Immature natural killer cell (primary cell): ENCODE measurements at regions not wholly inside any gene's neighbourhood (a gene's known extent, or its start where the extent isn't known, plus 50 kb on each side); places are given as distances from the start of the nearest gene placed in this dataset.

Experiments
- DNase-seq, 3 donors: peaks; one replicate each; pipeline ENCODE4 v3.0.0; 2022; ENCODE audit warnings: mixed read lengths in 1 of 3
- H3K27ac Mint-ChIP-seq, 6 donors: one replicate each; pipeline ENCODE4 v1.8.0; 2020; ENCODE audit warnings: mixed read lengths in 6 of 6, mild to moderate bottlenecking in 5 of 6, inconsistent platforms in 4 of 6, moderate library complexity in 3 of 6
- H3K27me3 Mint-ChIP-seq, 3 donors: one replicate each; pipeline ENCODE4 v1.8.0; 2020 to 2021; ENCODE audit warnings: low read depth in 3 of 3, mild to moderate bottlenecking in 3 of 3, mixed read lengths in 3 of 3, moderate library complexity in 3 of 3, inconsistent platforms in 1 of 3
- H3K36me3 Mint-ChIP-seq, 3 donors: one replicate each; pipeline ENCODE4 v1.8.0; 2020; ENCODE audit warnings: mixed read lengths in 3 of 3, inconsistent platforms in 2 of 3, mild to moderate bottlenecking in 2 of 3
- H3K4me1 Mint-ChIP-seq, 2 donors: one replicate each; pipeline ENCODE4 v1.8.0; 2020; ENCODE audit warnings: inconsistent platforms in 2 of 2, mild to moderate bottlenecking in 2 of 2, mixed read lengths in 2 of 2, moderate library complexity in 1 of 2
- H3K4me3 Mint-ChIP-seq, 5 donors: one replicate each; pipeline ENCODE4 v1.8.0; 2020; ENCODE audit warnings: mild to moderate bottlenecking in 5 of 5, mixed read lengths in 5 of 5, inconsistent platforms in 3 of 5, moderate library complexity in 3 of 5
- H3K9me3 Mint-ChIP-seq, 6 donors: one replicate each; pipeline ENCODE4 v1.8.0; 2020; ENCODE audit warnings: mild to moderate bottlenecking in 6 of 6, mixed read lengths in 6 of 6, inconsistent platforms in 4 of 6, moderate library complexity in 3 of 6

DNA sequence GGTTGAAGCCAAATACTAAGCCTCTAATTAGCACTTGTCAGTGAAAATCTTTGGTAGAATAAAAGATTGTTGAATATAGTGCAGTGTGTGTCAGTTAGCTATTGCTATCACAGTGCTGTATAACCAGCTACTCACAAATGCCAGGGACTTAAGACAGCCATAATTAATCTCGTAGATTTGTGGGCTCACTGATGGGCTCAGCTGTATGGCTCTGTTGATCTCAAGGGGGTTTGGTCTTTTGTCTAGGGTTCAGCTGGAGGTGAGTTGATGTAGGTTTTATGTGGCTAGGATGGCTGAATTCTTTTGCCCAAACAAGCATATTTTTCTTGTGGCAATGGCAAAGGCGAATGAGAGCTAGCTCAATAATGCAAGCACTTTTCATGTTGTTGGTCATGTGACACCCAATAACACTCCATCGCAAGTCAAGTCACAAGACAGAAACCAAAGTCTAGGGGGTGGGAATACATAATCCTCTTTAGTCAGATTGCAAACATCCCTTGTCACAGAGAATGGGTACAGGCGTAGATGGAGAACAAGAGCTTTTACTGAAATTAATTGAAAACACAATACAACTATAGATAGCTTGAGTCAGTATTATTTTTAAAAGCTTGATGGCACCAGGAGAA is 121.7 kb upstream of the EDNRB start:
- H3K9me3 Mint-ChIP-seq, result peaks cover 0 to 4% (median 0%) of the 10 kb centered on the region in 6 donors
- no peak for DNase-seq
- H3K4me3 Mint-ChIP-seq, result no peak overlapping the region
- peaks cover 3 to 11% (median 5%) of the 10 kb centered on the region in 3 donors for H3K27me3 Mint-ChIP-seq
- H3K36me3 Mint-ChIP-seq, result no peaks in the 10 kb centered on the region
- peaks cover 0 to 8% of the 10 kb centered on the region in 2 donors for H3K4me1 Mint-ChIP-seq
- no peak overlapping the region for H3K27ac Mint-ChIP-seq

DNA sequence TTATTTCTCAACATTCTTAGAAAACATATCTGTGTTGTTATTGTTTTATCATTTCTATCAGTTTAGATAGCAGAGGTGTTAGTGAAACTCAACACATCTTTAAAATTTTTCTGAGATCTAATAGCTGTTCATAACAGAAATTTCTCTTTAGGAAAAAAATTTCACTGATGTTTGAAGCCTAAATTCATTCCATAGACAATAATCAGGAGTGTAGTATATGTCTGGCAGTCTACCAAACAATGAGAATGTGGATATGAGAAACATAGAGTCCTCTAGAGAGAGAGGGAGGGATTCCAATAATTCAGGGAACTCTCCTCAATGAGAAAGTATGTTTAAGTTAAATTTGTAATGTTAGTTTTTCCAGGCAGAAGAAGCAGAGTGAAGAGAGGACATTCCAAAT is 118.2 kb upstream of the EDNRB start:
- Mint-ChIP-seq H3K9me3 (peaks cover 0 to 8% (median 0%) of the 10 kb centered on the region in 6 donors), H3K27me3 (peaks cover 3 to 6% (median 3%) of the 10 kb centered on the region in 3 donors), H3K36me3 (no peaks in the 10 kb centered on the region), H3K27ac (no peak overlapping the region), H3K4me3 (no peak overlapping the region), H3K4me1 (peaks cover 0 to 18% of the 10 kb centered on the region in 2 donors)
- DNase-seq, result no peak

DNA sequence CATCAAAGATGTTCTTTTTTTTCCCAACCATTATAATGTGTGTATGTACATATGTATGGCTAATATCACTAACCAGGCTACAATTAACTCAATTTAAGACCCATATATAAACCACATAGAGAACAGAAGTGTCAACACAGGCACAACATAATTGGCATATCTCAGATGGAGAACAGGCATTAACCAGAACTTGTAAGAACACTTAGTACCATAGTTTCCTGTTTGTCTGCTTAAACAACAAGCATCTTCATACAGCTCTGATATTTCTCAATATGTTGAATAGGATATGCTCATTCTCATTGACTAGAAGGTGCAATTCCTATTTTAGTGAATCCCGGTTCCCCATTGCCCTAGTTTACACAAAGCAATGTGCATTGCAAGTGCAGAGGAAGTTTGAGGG is 116.9 kb upstream of the EDNRB start:
- no peak for DNase-seq
- H3K27me3 Mint-ChIP-seq, result peaks cover 3 to 4% (median 3%) of the 10 kb centered on the region in 3 donors
- H3K27ac Mint-ChIP-seq, result peak overlapping the region in 2 of 6 donors; percentile 14 to 57
- peak overlapping the region in 1 of 5 donors; percentile 48 for H3K4me3 Mint-ChIP-seq
- peaks cover 0 to 7% (median 0%) of the 10 kb centered on the region in 6 donors for H3K9me3 Mint-ChIP-seq
- no peaks in the 10 kb centered on the region for H3K36me3 Mint-ChIP-seq
- peaks cover 0 to 18% of the 10 kb centered on the region in 2 donors for H3K4me1 Mint-ChIP-seq

DNA sequence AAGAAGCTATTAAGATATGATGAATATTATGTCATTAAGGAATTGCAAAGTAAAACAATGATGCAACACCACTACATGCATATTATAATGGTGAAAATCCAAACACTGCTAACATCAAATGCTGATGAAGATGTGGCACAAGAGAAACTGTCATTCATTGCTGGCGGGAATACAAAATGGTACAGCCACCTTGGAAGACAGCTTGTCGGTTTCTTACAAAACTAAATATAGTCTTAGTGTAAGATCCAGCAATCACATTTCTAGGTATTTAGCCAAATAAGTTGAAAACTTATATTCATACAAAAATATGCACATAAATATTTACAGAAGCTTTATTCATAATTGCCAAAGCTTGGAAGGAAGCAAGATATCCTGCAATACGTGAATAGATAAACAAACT is 114.9 kb upstream of the EDNRB start:
- Mint-ChIP-seq H3K36me3 (peaks cover 0 to 8% (median 0%) of the 10 kb centered on the region in 3 donors), H3K27me3 (peaks cover 3 to 6% (median 5%) of the 10 kb centered on the region in 3 donors), H3K27ac (no peak overlapping the region), H3K4me1 (peaks cover 0 to 18% of the 10 kb centered on the region in 2 donors), H3K9me3 (peaks cover 0 to 5% (median 0%) of the 10 kb centered on the region in 6 donors), H3K4me3 (no peak overlapping the region)
- DNase-seq, result no peak

DNA sequence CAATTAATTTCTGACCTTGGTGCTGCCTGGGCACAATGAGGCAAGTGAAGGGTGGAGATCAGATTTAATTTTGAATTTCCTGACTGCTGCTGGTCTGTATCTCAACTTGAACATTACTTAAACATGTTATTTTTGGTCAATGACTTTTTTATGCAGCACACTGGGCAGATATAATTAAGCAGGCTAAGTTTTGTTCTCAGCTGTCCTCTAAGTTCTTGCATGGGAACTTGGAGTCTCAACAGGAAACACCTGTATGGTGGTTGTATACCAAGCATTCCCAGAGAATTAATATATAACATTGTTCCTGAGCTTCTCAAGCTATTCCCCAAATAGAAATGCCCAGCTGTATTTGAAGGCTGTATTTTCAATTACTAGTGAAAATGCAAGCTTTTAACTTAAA is 113.5 kb upstream of the EDNRB start:
- peaks cover 0 to 8% (median 0%) of the 10 kb centered on the region in 3 donors for H3K36me3 Mint-ChIP-seq
- H3K27ac Mint-ChIP-seq, result no peak overlapping the region
- peaks cover 0 to 5% (median 0%) of the 10 kb centered on the region in 6 donors for H3K9me3 Mint-ChIP-seq
- no peak for DNase-seq
- peaks cover 3 to 6% (median 4%) of the 10 kb centered on the region in 3 donors for H3K27me3 Mint-ChIP-seq
- peaks cover 3 to 21% of the 10 kb centered on the region in 2 donors for H3K4me1 Mint-ChIP-seq
- H3K4me3 Mint-ChIP-seq, result no peak overlapping the region

DNA sequence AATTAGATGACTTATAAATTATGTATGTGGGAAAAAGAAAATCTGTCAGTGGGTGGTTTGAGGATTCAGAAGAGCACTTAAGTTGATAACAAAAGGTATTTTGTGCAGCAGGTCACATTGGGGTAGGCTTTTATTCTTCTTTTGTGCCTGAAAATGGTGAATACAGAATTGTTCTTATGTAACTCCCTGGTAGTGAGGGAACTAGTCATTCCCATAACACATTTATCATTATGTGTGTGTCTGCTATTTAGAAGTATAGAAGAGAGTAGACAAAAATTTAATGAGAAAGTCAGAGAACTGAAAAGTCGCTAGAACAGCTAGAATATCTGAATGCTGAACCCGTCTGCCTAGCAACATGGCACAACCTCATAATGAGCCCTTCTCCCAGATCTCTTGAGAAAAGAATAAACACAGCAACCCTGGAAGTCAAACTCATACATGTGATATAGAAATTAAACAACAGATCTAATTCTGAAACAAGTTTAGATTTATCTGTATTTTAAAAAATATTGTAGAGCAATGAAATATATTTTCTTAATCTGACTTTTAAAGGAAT is 111.8 kb upstream of the EDNRB start:
- no peak overlapping the region for H3K4me3 Mint-ChIP-seq
- DNase-seq, result no peak

DNA sequence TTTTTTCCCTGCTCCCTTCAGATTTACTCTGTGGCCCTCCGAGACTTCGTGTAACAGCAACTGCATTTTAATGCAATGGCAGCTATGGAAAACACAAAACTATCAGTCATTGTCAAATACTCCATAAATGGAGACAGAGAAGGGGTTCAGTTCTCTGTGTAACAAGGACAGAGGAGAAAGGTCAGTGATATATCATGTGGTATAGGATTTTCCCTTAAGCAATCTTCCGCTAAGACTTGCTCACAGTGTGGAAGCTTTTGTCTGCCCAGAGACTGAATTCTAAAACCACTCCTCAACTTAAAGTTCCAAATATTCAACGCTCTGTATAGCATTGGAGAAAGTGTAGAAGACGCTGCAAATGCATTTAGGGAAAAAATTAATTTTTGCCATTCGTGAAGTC is 111.3 kb upstream of the EDNRB start:
- no peak for DNase-seq
- Mint-ChIP-seq H3K27me3 (peaks cover 3 to 4% (median 4%) of the 10 kb centered on the region in 3 donors), H3K9me3 (peaks cover 0 to 8% (median 0%) of the 10 kb centered on the region in 6 donors), H3K36me3 (peaks cover under 1 to 8% (median 3%) of the 10 kb centered on the region in 3 donors), H3K4me3 (no peak overlapping the region), H3K27ac (no peak overlapping the region), H3K4me1 (peaks cover 3 to 14% of the 10 kb centered on the region in 2 donors)

More for the DNA sequence above, 111.8 kb upstream of the EDNRB start:
- Mint-ChIP-seq H3K36me3 (peaks cover 0 to 8% (median 0%) of the 10 kb centered on the region in 3 donors), H3K9me3 (peaks cover 0 to 5% (median 0%) of the 10 kb centered on the region in 6 donors), H3K27me3 (peaks cover 3 to 4% (median 4%) of the 10 kb centered on the region in 3 donors), H3K4me1 (peaks cover 3 to 19% of the 10 kb centered on the region in 2 donors), H3K27ac (no peak overlapping the region)

DNA sequence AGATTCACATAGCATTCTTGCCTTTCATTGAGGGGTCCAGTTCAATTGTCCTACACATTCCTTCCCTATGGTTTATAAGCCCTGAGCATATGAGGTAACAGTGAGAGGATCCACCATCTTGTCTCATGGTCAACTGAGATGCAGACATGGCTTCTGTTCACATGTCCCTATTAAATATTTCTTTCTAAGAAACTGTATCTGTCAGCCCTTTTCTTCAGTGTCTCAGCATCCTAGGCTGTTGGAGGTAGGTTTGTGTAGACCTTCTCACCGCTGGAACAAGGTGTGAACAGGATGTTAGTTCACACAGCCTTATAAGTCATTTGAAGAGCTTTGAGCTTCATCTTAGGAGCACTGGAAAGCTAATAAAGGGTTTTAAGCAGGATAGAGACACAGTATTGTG is 110.3 kb upstream of the EDNRB start:
- Mint-ChIP-seq H3K4me3 (no peak overlapping the region), H3K27ac (no peak overlapping the region), H3K9me3 (peaks cover 0 to 4% (median 1%) of the 10 kb centered on the region in 6 donors), H3K36me3 (peaks cover 5 to 13% (median 7%) of the 10 kb centered on the region in 3 donors), H3K4me1 (peaks cover 3 to 8% of the 10 kb centered on the region in 2 donors), H3K27me3 (peaks cover 3 to 4% (median 4%) of the 10 kb centered on the region in 3 donors)
- no peak for DNase-seq

- Mint-ChIP-seq H3K27ac (no peak overlapping the region), H3K4me3 (no peak overlapping the region), H3K27me3 (peaks cover 3 to 4% (median 3%) of the 10 kb centered on the region in 3 donors), H3K9me3 (peaks cover 0 to 5% (median 1%) of the 10 kb centered on the region in 6 donors), H3K36me3 (peaks cover 5 to 16% (median 10%) of the 10 kb centered on the region in 3 donors), H3K4me1 (peaks cover 22 to 32% of the 10 kb centered on the region in 2 donors)
- DNase-seq, result no peak
Measured at GRCh38 chr13:78024996-78025395, 106.4 kb upstream of the EDNRB start.

- peak; percentile 57 to 67 (median 64) for DNase-seq
- H3K36me3 Mint-ChIP-seq, result peaks cover 5 to 19% (median 10%) of the 10 kb centered on the region in 3 donors
Measured at GRCh38 chr13:78022164-78022877, 103.7 kb upstream of the EDNRB start.

DNA sequence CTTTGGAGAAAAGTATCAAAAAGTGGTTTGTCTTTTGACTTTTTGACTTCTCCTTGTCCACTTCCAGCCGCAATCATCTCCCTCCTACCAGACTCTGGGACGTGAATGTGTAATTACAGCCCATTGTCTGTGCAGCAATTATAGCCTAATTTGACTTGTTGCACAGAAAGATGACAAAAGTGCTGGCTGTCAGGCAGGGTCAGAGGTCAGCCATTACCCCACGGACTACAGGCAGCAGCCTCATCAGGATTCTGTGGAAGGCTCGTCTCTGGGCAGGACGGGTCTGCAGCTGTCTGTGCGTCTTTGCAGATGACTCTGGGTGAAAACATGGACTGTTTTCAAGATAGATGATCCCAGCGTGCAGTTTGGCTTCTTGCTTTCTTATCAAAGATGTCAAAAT is 102.2 kb upstream of the EDNRB start:
- no peak for DNase-seq
- Mint-ChIP-seq H3K9me3 (peaks cover 0 to 5% (median 2%) of the 10 kb centered on the region in 6 donors), H3K4me1 (peaks cover 19 to 24% of the 10 kb centered on the region in 2 donors), H3K27ac (no peak overlapping the region), H3K27me3 (no peaks in the 10 kb centered on the region), H3K36me3 (peaks cover 5 to 20% (median 10%) of the 10 kb centered on the region in 3 donors), H3K4me3 (no peak overlapping the region)

More at GRCh38 chr13:78022164-78022877, 103.7 kb upstream of the EDNRB start:
- Mint-ChIP-seq H3K27ac (peak overlapping the region; percentile 81 to 94 (median 88)), H3K4me1 (peaks cover 21 to 31% of the 10 kb centered on the region in 2 donors), H3K4me3 (peak overlapping the region; percentile 33 to 79 (median 73)), H3K27me3 (peaks cover 0 to 2% (median 0%) of the 10 kb centered on the region in 3 donors), H3K9me3 (peaks cover 0 to 5% (median 2%) of the 10 kb centered on the region in 6 donors)

DNA sequence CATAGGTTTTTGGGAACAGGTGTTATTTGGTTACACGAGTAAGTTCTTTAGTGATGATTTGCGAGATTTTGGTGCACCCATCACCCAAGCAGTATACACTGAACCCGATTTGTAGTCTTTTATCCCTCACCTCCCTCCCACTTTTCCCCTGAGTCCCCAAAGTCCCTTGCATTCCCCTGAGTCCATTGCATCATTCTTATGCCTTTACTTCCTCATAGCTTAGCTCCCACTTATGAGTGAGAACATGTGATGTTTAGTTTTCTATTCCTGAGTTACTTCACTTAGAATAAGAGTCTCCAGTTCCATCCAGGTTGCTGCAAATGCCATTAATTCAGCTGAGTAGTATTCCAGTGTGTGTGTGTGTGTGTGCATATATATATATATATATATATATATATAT is 97.2 kb upstream of the EDNRB start:
- no peak overlapping the region for H3K27ac Mint-ChIP-seq
- no peak overlapping the region for H3K4me3 Mint-ChIP-seq
- no peak for DNase-seq
- H3K27me3 Mint-ChIP-seq, result no peaks in the 10 kb centered on the region
- peaks cover 0 to 4% (median 0%) of the 10 kb centered on the region in 6 donors for H3K9me3 Mint-ChIP-seq
- peaks cover 0 to 10% (median 0%) of the 10 kb centered on the region in 3 donors for H3K36me3 Mint-ChIP-seq
- H3K4me1 Mint-ChIP-seq, result peaks cover 3 to 10% of the 10 kb centered on the region in 2 donors

DNA sequence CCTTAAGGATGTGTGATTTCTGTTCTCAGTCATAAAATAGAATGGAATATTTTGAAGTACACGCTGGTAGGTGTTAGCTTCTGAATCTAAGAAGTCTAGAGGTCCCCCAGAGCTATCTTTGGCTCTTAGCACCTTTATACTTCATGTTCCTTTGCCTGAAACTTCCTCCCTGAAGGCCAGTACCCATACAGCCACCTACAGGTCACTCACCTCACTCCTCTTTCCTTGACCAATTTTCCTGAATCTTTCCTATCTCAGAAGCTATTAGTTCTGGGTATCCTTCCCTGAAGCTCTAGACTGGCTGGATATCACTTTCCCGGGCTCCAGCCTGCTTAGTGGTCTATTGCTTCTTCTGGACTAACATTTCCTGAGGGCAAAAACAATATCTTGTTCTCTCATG is 93.4 kb upstream of the EDNRB start:
- Mint-ChIP-seq H3K9me3 (no peaks in the 10 kb centered on the region), H3K4me3 (no peak overlapping the region), H3K27ac (no peak overlapping the region), H3K27me3 (peaks cover 0 to 4% (median 2%) of the 10 kb centered on the region in 3 donors), H3K36me3 (peaks cover 0 to 3% (median 0%) of the 10 kb centered on the region in 3 donors), H3K4me1 (peaks cover 3 to 10% of the 10 kb centered on the region in 2 donors)
- no peak for DNase-seq
